HG02870 (cell line): ENCODE measurements at regions not wholly inside any gene's neighbourhood (a gene's known extent, or its start where the extent isn't known, plus 50 kb on each side); places are given as distances from the start of the nearest gene placed in this dataset.
"Not testable (repeated sequence)": the region's sequence is repeated elsewhere in the genome, so short reads cannot be mapped to it uniquely, and the experiment has no call there.

Experiments
- ATAC-seq: cut with Tn5 transposase; IDR thresholded peaks from one replicate; pipeline ENCODE4 v1.9.1; 2021; ENCODE audit warnings: mild to moderate bottlenecking, moderate library complexity; ENCODE audit not compliant: unreplicated experiment

- ATAC-seq = no peak
Measured at GRCh38 chr1:234922987-234923386, 205.7 kb downstream of the TOMM20 start.

- no peak for ATAC-seq
Measured at GRCh38 chr1:234921266-234922062, 207.2 kb downstream of the TOMM20 start.

- ATAC-seq = no peak
Measured at GRCh38 chr1:234920843-234921140, 207.8 kb downstream of the TOMM20 start.

GRCh38 chr1:234920136-234920842, 208.3 kb downstream of the TOMM20 start:
- no peak for ATAC-seq

- ATAC-seq = no peak
Measured at GRCh38 chr1:234918961-234919761, 209.5 kb downstream of the TOMM20 start.

- ATAC-seq = no peak
Measured at GRCh38 chr1:234918181-234918841, 210.3 kb downstream of the TOMM20 start.

- no peak for ATAC-seq
Measured at GRCh38 chr1:234917495-234918180, 211.0 kb downstream of the TOMM20 start.

- ATAC-seq = no peak
Measured at GRCh38 chr1:234916840-234917239, 211.8 kb downstream of the TOMM20 start.

- ATAC-seq = no peak
Measured at GRCh38 chr1:234915924-234916675, 212.5 kb downstream of the TOMM20 start.

- no peak for ATAC-seq
Measured at GRCh38 chr1:234914606-234915290, 213.9 kb downstream of the TOMM20 start.

- ATAC-seq = no peak
Measured at GRCh38 chr1:234913771-234914170, 214.9 kb downstream of the TOMM20 start.

GRCh38 chr1:234913278-234913649, 215.4 kb downstream of the TOMM20 start:
- ATAC-seq = no peak

- ATAC-seq = no peak
Measured at GRCh38 chr1:234912548-234913277, 215.9 kb downstream of the TOMM20 start.

- ATAC-seq = no peak
Measured at GRCh38 chr1:234911787-234912186, 216.8 kb downstream of the TOMM20 start.

GRCh38 chr1:234911136-234911535, 217.5 kb downstream of the TOMM20 start:
- ATAC-seq = not testable (repeated sequence)

GRCh38 chr1:234909851-234910250, 218.8 kb downstream of the TOMM20 start:
- ATAC-seq = no peak

- no peak for ATAC-seq
Measured at GRCh38 chr1:234909307-234909810, 219.3 kb downstream of the TOMM20 start.

- no peak for ATAC-seq
Measured at GRCh38 chr1:234908571-234908970, 220.1 kb downstream of the TOMM20 start.
